ENCODE measurements at regions not wholly inside any gene's neighbourhood (a gene's known extent, or its start where the extent isn't known, plus 50 kb on each side); places are given as distances from the start of the nearest gene placed in this dataset.

DNA sequence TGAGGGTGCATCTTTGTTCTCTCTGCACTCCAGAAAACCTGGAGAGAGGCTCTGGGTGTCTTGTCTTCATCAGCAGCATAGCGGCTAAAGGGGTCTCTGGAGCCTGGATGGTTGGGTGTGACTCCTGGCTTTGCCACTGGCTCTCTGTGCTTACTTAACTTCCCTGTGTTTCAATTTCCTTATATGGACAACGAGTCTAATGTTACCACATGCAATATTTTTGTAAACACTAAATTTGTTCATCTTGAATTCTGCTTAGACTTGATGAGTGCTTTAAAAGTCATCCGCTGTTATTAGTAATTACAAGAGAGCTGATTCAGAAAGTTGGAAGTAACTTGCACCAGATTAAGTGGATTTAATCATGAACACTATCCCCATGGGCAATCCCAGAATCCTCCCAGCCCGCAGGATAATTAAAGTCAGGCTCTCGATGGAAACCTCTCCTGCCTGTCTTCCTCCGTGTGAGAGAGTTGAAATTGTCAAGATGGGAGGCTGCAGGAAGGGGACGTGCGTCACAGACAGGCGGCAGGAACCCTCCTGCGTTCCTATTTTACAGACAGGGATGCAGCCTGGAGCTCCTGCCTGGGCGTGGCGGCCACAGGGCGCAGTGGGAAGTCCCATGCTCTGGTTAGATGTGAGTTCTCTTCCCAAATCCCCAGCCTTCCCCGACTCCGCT is 201.2 kb downstream of the TTC8 start:
- Histone ChIP-seq H3K4me1 (ENCODE audit: control insufficient read depth in 1 of 2, insufficient read depth in 2 of 2, low read length in 2 of 2) (peaks cover 0 to 8% of the 10 kb centered on the region in 2 donors), H3K36me3 (ENCODE audit: control insufficient read depth in 1 of 2, insufficient read depth in 2 of 2, low read length in 2 of 2) (no peaks in the 10 kb centered on the region), H3K9me3 (ENCODE audit: control insufficient read depth in 1 of 2, low read length in 2 of 2) (no peaks in the 10 kb centered on the region), H3K4me3 (ENCODE audit: low read depth in 1 of 2, low read length in 2 of 2) (no peak overlapping the region), H3K27ac (ENCODE audit: low read length) (no peak overlapping the region), H3K27me3 (ENCODE audit: low read depth, low read length) (peaks cover 7% of the 10 kb centered on the region)

DNA sequence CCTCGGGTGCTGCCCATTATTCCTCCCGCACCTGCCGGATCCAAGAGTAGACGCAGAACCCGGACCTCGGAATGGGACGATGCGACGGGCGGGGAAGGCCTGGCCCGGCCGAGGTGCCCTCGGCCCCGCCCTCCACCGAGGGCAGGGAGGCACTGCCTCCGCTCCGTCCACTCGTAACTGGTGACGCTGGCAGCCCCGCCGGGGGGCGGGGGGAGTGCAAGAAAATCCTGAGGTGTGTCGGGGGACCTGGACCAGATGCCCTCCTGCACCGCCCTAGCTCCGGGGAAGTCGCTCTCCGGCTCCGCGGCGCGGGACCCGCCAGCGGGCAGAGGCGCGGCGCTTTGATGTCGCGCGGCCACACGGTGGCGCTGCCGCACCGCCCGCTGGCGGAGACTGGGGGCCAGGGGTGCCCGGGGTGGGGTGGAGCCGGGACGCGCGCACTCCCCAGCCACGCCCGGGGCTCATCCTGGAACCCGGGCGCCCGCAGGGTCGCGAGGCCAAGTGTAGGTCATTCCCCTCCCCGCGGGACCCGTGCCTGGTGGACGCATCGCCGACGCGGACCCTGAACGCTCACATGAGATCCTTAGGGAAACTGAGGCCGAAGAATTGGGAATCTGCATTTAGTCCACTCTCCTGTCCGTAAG is 202.8 kb downstream of the TTC8 start:
- no peaks in the 10 kb centered on the region for H3K36me3 ChIP-seq (ENCODE audit: control insufficient read depth in 1 of 2, insufficient read depth in 2 of 2, low read length in 2 of 2)
- H3K9me3 ChIP-seq (ENCODE audit: control insufficient read depth in 1 of 2, low read length in 2 of 2) = no peaks in the 10 kb centered on the region
- H3K27me3 ChIP-seq (ENCODE audit: low read depth, low read length) = peaks cover 7% of the 10 kb centered on the region
- H3K4me3 ChIP-seq (ENCODE audit: low read depth in 1 of 2, low read length in 2 of 2) = peak overlapping the region; percentile 58 to 80
- H3K27ac ChIP-seq (ENCODE audit: low read length) = no peak overlapping the region
- peaks cover 0 to 8% of the 10 kb centered on the region in 2 donors for H3K4me1 ChIP-seq (ENCODE audit: control insufficient read depth in 1 of 2, insufficient read depth in 2 of 2, low read length in 2 of 2)

DNA sequence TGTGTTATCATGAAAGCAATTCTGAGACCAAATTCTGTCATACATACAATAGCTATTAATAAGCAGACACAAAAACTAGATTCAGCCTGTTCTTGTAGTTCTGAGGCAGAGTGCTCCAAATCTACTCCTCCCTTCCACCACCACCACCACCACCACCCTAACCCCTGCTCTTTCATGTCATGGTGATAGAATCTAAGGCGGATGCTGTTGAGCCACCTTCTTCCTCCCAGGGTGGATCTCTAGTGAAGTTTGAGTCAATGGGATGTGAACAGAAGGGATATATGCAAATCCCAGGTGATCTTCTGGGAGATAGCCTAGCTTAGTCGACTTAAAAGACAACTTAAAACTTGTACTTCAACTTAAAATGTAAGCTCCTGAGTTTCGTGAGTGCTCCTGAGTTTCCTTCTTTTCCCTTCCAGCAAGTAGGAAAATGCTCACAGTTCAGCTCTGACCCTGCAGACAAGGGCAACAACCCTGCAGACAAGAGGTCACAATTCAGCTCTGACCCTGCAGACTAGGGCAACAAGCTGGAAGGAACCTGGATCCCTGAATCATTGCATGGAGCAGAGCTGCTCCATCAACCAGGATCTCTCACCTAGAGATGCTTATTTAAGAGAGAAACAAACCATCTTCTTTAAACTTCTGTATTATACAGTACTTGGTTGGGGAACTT is 204.1 kb downstream of the TTC8 start:
- Histone ChIP-seq H3K36me3 (ENCODE audit: control insufficient read depth in 1 of 2, insufficient read depth in 2 of 2, low read length in 2 of 2) (no peaks in the 10 kb centered on the region), H3K4me3 (ENCODE audit: low read depth in 1 of 2, low read length in 2 of 2) (no peak overlapping the region), H3K27me3 (ENCODE audit: low read depth, low read length) (peaks cover 7% of the 10 kb centered on the region), H3K9me3 (ENCODE audit: control insufficient read depth in 1 of 2, low read length in 2 of 2) (no peaks in the 10 kb centered on the region), H3K27ac (ENCODE audit: low read length) (no peak overlapping the region), H3K4me1 (ENCODE audit: control insufficient read depth in 1 of 2, insufficient read depth in 2 of 2, low read length in 2 of 2) (peaks cover 0 to 8% of the 10 kb centered on the region in 2 donors)

DNA sequence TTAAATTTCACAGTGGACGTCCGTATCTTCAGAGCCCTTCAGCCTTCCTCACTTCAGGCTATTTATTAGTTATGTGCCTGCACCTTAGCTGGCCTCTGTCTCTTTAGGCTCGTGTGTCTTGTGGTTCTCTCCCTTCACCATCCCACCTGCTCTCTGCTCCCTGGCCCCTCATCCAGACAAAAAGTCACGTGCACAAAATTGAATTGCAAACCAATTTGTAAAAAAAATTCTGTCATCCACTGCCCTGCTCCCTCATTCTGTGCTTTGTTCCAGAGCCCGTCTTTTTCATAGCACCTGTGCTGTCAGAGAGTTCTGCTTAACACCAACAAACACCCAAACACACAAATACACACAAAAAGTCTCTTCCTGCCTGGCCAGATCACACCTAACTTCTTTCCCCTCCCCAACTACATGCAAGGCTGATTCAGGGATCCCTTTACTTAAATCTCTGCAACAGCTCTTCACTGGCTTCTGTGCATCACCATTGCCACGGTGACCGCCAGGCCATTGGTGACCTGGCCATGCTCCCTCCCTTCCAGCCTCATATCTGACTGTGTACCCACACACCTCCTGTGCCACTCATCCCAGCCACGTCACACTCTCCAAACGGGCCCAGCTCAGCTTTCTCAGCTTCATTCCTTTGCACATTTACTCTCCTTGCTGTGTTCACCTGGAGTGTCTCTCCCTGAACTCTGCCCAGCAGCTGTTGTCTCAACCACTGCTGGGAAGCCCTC is 205.7 kb downstream of the TTC8 start:
- peaks cover 0 to 8% of the 10 kb centered on the region in 2 donors for H3K4me1 ChIP-seq (ENCODE audit: control insufficient read depth in 1 of 2, insufficient read depth in 2 of 2, low read length in 2 of 2)
- H3K36me3 ChIP-seq (ENCODE audit: control insufficient read depth in 1 of 2, insufficient read depth in 2 of 2, low read length in 2 of 2) = no peaks in the 10 kb centered on the region
- H3K27me3 ChIP-seq (ENCODE audit: low read depth, low read length) = peaks cover 4% of the 10 kb centered on the region

DNA sequence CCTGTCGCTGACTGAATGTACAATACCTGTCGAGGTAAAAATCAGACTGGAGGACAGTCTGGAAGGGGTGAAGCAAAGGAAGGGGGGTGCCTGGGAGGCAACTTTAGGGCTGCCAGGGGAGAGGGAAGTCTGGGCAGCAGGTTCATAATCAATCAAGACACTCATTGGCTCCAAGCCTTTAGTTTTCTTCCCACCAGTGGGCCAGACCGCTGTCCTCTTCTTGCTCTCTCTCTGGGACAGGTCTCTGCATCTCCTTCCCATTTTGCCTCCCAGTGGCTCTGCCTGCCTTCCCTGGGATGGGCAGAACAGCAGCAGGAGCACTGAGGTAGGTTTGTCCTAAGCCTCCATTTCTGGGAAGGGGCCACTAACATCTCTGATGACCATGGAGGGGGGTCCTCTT is 206.5 kb downstream of the TTC8 start:
- Histone ChIP-seq H3K9me3 (ENCODE audit: control insufficient read depth in 1 of 2, low read length in 2 of 2) (no peaks in the 10 kb centered on the region), H3K27ac (ENCODE audit: low read length) (no peak overlapping the region), H3K4me1 (ENCODE audit: control insufficient read depth in 1 of 2, insufficient read depth in 2 of 2, low read length in 2 of 2) (peaks cover 0 to 8% of the 10 kb centered on the region in 2 donors), H3K36me3 (ENCODE audit: control insufficient read depth in 1 of 2, insufficient read depth in 2 of 2, low read length in 2 of 2) (no peaks in the 10 kb centered on the region), H3K27me3 (ENCODE audit: low read depth, low read length) (peaks cover 4% of the 10 kb centered on the region), H3K4me3 (ENCODE audit: low read depth in 1 of 2, low read length in 2 of 2) (no peak overlapping the region)

More for the DNA sequence above, 205.7 kb downstream of the TTC8 start:
- Histone ChIP-seq H3K9me3 (ENCODE audit: control insufficient read depth in 1 of 2, low read length in 2 of 2) (no peaks in the 10 kb centered on the region), H3K4me3 (ENCODE audit: low read depth in 1 of 2, low read length in 2 of 2) (no peak overlapping the region), H3K27ac (ENCODE audit: low read length) (no peak overlapping the region)

DNA sequence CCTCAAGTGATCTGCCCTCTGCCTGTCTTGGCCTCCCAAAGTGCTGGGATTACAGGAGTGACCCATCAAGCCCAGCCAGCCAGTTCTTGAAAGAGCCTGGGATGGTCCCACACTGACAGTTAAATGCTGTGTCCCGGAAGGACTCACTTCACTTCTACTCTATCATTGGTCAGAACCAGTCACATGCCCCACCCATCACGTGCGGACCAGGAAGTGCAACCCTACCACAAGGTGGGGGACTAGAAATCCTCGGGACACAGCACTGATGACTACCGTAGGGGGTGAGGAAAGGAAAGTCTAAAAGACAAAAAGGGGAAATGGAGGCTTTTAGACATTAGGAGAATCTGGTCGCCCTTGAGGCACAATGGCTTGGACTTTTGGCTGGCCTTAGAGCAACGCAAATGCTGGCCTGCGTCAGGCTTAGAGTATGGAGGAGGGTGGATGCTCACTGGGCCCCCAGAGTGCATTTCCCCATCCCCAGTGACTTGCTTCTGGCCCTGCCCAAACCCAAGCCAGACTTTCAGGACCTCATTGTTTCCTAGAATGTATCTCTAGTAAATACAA is 207.7 kb downstream of the TTC8 start:
- no peak overlapping the region for H3K27ac ChIP-seq (ENCODE audit: low read length)
- no peak overlapping the region for H3K4me3 ChIP-seq (ENCODE audit: low read depth in 1 of 2, low read length in 2 of 2)
- H3K36me3 ChIP-seq (ENCODE audit: control insufficient read depth in 1 of 2, insufficient read depth in 2 of 2, low read length in 2 of 2) = no peaks in the 10 kb centered on the region
- peaks cover 0 to 4% of the 10 kb centered on the region in 2 donors for H3K4me1 ChIP-seq (ENCODE audit: control insufficient read depth in 1 of 2, insufficient read depth in 2 of 2, low read length in 2 of 2)
- peaks cover 4% of the 10 kb centered on the region for H3K27me3 ChIP-seq (ENCODE audit: low read depth, low read length)
- H3K9me3 ChIP-seq (ENCODE audit: control insufficient read depth in 1 of 2, low read length in 2 of 2) = no peaks in the 10 kb centered on the region

DNA sequence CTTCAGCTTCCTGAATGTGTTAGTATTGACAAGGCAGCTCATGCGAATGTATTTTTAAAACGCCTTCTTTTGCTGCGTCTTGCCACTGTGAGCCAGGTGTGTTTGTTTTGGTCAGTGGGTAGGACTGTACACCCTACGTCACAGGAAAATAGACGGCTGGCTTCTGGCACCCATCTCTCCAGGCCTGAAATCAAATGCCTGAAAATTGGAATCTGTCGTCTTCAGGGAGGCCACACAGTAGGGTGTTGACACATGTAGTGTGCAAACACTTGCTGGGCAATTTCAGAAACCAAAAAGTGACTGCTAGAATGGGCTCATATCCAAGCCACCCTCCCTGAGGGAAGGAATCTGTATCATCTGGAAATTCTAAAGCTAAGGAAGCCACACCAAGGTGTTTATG is 209.3 kb downstream of the TTC8 start:
- no peaks in the 10 kb centered on the region for H3K27me3 ChIP-seq (ENCODE audit: low read depth, low read length)
- H3K4me3 ChIP-seq (ENCODE audit: low read depth in 1 of 2, low read length in 2 of 2) = no peak overlapping the region
- H3K36me3 ChIP-seq (ENCODE audit: control insufficient read depth in 1 of 2, insufficient read depth in 2 of 2, low read length in 2 of 2) = no peaks in the 10 kb centered on the region
- H3K9me3 ChIP-seq (ENCODE audit: control insufficient read depth in 1 of 2, low read length in 2 of 2) = no peaks in the 10 kb centered on the region
- no peaks in the 10 kb centered on the region for H3K4me1 ChIP-seq (ENCODE audit: control insufficient read depth in 1 of 2, insufficient read depth in 2 of 2, low read length in 2 of 2)
- H3K27ac ChIP-seq (ENCODE audit: low read length) = no peak overlapping the region

DNA sequence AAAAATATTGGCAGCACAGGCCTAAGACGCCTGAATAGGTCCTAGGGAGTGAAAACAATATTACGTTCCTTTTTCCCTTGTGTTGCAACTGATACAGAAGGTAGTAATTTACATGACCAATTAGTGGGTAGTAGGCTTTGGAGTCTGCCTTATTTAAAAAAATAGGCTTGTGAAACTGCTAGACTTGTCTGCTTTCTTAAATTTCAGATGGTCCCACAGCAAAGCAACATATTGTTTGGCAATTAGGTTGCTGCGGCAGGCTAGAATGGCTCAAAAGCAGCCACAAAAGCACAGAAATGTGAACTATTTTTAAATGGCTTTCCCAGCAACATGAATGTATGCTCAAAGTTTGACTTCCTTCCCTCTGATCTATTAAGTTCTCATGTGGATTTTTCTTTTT is 211.9 kb downstream of the TTC8 start:
- Histone ChIP-seq H3K4me1 (ENCODE audit: control insufficient read depth in 1 of 2, insufficient read depth in 2 of 2, low read length in 2 of 2) (peaks cover 0 to 6% of the 10 kb centered on the region in 2 donors), H3K9me3 (ENCODE audit: control insufficient read depth in 1 of 2, low read length in 2 of 2) (no peaks in the 10 kb centered on the region), H3K27me3 (ENCODE audit: low read depth, low read length) (no peaks in the 10 kb centered on the region), H3K36me3 (ENCODE audit: control insufficient read depth in 1 of 2, insufficient read depth in 2 of 2, low read length in 2 of 2) (peaks cover 0 to 6% of the 10 kb centered on the region in 2 donors), H3K4me3 (ENCODE audit: low read depth in 1 of 2, low read length in 2 of 2) (no peak overlapping the region), H3K27ac (ENCODE audit: low read length) (no peak overlapping the region)

DNA sequence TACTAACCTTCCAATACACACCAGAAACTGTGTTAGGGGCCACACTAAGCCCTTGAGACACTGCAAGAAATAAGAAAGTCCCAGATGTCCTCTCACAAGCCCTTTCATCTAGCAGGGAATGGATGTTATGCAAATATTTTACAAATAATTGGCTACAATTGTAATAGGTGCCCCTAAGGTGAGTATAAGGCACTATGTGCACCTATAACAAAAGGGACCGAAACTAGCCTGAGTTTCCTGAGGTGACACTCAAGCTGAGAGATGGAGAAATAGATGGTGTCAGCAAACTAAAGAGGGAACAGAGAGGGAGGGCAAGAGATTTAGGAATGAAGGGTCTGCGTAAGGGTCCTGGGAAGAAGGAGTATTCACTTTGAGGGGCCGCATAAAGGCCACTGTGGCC is 212.6 kb downstream of the TTC8 start:
- Histone ChIP-seq H3K4me1 (ENCODE audit: control insufficient read depth in 1 of 2, insufficient read depth in 2 of 2, low read length in 2 of 2) (peaks cover 0 to 8% of the 10 kb centered on the region in 2 donors), H3K27ac (ENCODE audit: low read length) (no peak overlapping the region)

DNA sequence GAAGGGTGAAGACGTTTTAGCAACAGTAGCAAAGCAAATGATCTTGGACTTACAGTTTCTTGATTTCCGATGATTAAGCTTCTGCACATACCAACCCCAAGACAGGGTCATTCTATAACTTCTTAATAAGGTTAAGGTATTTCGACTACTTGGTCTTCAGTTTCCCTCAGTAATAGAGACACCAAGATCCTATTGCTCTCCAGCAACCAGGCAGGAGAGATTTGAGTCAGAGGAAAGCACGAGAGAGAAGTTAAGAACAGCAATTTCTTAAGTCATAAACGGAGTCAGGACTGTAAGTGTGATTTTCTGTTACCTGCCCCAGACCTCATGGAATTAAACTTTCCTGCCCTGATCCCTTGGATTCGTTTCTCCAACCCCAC is 215.6 kb downstream of the TTC8 start:
- Histone ChIP-seq H3K36me3 (ENCODE audit: control insufficient read depth in 1 of 2, insufficient read depth in 2 of 2, low read length in 2 of 2) (peaks cover 0 to 6% of the 10 kb centered on the region in 2 donors), H3K4me3 (ENCODE audit: low read depth in 1 of 2, low read length in 2 of 2) (peak overlapping the region in 1 of 2 donors; percentile 53), H3K27me3 (ENCODE audit: low read depth, low read length) (no peaks in the 10 kb centered on the region), H3K9me3 (ENCODE audit: control insufficient read depth in 1 of 2, low read length in 2 of 2) (no peaks in the 10 kb centered on the region), H3K4me1 (ENCODE audit: control insufficient read depth in 1 of 2, insufficient read depth in 2 of 2, low read length in 2 of 2) (peaks cover 0 to 8% of the 10 kb centered on the region in 2 donors), H3K27ac (ENCODE audit: low read length) (peak overlapping the region; percentile 92)

More for the DNA sequence above, 212.6 kb downstream of the TTC8 start:
- H3K27me3 ChIP-seq (ENCODE audit: low read depth, low read length) = no peaks in the 10 kb centered on the region
- peaks cover 0 to 6% of the 10 kb centered on the region in 2 donors for H3K36me3 ChIP-seq (ENCODE audit: control insufficient read depth in 1 of 2, insufficient read depth in 2 of 2, low read length in 2 of 2)
- H3K9me3 ChIP-seq (ENCODE audit: control insufficient read depth in 1 of 2, low read length in 2 of 2) = no peaks in the 10 kb centered on the region
- H3K4me3 ChIP-seq (ENCODE audit: low read depth in 1 of 2, low read length in 2 of 2) = no peak overlapping the region
